Femur (tissue), 1 donor: ENCODE measurements at regions not wholly inside any gene's neighbourhood (a gene's known extent, or its start where the extent isn't known, plus 50 kb on each side); places are given as distances from the start of the nearest gene placed in this dataset.
"Not testable (repeated sequence)": the region's sequence is repeated elsewhere in the genome, so short reads cannot be mapped to it uniquely, and the experiment has no call there.

Experiments
- DNase-seq: peaks from one replicate; pipeline ENCODE4 v3.0.0-alpha.2; 2017

DNA sequence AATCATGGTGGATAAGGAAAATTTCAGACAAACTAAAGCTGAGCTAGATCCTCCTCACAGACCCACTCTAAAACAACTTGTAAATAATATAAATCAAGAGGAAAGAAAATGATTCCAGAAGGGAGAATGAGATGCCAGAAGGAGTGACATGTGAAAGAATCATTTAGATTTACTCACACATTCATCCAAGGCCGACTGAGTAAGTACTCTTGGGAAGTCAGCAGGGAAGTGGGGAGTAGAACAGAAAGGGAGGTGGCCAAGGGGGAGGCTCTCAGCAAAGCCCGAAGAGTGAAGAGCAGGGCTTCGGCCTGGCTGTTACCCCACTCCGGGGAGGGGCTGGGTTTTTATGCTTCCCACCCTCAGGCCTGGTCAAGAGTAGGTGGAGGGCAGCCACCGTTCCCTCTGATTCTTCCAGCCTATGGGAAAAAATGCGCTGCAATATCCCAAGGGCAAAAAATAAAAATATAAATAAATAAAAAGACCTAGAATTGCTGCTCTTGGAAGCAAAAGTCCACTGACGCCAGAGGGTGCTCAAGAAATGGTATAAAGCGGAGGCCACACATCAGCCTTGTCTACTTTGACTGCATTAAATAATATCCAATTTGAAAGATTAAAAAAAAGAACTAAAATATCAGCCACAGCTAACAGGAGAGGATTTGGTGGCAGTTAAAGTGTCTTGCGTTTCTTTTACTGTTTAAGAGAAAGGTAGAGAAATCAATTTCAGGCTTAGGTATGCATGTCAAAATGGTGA, 110.2 kb upstream of the COL5A1 start:
- no peak for DNase-seq

DNA sequence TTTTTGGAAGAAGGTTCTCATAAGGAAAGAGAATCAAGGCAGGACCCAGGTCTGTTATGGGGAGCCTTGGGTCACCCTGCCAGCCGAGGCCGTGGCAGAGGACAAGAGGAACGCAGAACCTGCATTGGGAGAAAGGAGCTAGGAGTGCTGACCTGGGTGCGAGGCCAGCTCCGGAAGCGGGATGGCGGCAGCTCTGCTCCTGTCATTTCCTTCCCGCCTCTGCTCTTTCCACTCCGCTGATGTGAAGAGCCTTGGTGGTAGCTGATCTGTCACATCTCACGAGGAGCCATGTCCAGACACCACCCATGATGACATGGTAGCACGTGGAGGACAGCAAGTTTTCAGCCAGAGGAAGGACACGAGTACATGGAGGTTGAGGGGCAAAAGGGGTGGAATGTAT, 109.5 kb upstream of the COL5A1 start:
- DNase-seq = no peak

DNA sequence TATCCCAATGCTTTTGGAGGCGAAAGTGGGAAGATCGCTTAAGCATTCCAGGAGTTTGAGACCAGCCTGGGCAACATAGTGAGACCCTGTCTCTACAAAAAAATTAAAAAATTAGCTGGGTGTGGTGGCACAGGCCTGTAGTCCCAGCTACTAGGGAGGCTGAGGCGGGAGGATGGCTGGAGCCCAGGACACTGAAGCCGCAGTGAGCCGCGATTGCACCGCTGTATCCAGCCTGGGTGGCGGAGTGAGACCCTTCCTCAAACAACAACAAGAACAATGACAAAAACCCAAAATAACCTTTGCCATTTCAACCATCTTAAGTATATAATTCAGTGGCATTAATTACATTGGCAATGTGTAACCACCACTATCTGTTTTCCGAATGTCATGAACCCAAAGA, 108.9 kb upstream of the COL5A1 start:
- not testable (repeated sequence) for DNase-seq

DNA sequence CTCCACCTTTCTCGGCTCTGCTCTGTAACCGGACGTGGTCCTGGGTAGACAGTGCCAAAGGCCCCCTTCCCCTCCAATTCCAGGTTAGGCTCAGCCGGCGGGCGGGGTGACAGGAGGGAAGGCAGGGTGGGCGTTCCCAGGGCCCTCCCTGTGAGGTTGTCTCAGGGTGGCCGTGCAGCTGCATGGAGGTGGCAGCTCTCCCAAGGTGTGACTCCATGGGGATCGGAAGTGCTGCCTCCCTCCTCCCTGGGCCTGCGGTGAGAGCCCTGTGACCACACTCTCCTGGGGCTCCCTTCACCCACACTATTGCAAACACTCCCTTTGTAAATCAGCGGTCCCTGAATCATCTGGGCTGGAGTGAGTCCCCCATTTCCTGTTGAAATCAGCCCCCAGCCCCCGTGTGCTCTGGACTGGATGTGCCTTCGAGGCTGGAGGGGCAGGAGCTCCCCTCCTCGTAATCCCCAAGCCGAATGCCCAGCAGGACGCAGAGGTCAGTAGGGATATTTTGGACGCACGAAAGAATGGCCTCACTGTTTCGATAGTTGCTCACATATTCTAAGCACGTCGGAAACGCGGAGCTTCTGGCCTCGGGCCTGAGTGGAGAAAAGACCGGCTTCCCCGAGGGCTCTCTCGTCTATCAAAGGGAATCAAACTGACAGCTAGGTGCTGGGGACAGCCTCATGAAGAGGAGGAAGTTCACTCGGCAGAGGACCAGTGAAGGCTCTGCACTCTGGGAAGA, 107.6 kb upstream of the COL5A1 start:
- no peak for DNase-seq

DNA sequence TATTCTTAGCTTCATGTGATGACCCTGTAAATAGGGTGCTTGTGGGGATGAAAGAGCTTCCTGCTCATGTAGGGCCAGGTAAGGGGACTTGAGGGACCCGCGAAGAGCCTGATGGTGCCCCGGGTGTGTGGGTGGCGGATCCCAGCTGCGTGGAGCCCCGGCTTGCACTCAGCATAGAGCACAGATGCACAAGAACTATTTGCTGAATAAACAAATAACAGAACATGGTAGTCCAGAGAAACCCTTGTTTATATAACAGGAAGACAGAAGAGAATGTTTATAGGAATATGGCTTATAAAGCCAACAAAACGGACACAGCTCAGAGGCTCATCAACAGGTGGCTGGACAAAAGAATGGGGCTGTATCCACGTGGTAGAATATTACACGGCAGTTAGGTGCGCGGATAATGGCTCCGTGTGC, 106.9 kb upstream of the COL5A1 start:
- no peak for DNase-seq

DNA sequence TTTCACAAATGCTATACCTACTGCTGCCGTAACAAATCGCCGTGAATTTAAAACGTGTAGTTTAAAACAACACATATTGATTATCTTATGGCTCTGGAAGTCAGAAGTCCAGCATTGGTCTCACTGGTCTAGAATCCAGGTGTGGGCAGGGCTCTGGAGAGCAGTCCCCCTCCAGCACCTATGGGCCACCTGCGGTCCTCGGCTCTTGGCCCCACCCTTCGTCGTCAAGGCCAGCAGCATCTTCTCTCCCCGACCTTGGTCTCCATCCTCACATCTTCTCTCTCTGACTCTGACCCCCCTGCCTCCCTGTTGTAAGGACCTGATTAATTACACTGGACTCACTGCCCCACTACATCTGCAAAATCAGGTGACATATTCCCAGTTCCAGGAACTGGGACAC, 106.4 kb upstream of the COL5A1 start:
- DNase-seq = no peak

DNA sequence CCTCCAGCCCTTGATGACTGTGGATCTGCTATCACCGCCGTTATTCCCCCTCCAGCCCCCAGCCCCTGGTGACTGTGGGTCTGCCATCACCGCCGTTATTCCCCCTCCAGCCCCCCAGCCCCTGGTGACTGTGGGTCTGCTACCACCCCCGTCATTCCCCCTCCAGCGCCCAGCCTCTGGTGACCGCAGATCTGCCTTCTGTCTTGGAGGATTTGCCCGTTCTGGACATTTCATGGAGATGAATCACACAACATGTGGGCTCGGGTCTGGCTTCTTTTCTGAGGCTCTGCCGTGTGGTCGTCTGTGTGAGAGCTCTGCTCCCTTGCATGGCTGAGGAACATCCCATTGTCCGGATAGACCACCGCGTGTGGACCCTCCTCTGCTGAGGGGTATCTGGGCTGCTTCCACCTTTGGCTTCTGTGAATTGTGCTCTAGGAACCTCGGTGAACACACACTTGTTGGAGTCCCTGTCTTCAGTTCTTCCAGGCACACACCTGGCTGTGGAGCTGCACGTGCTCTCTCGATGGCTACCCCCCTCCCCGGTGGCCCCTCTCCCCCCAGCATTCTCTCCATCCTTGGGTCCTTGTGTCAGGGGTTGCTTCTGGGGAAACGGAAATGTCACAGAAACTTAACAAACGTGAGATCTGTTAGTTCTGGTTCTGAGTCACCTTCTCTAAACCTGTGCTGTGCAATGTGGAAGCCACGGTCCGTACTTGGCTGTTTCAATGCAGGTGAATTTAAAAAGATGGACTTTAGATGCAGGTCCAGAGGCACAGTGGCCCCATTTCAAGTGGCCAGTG, 105.3 kb upstream of the COL5A1 start:
- DNase-seq = peak; percentile 65

DNA sequence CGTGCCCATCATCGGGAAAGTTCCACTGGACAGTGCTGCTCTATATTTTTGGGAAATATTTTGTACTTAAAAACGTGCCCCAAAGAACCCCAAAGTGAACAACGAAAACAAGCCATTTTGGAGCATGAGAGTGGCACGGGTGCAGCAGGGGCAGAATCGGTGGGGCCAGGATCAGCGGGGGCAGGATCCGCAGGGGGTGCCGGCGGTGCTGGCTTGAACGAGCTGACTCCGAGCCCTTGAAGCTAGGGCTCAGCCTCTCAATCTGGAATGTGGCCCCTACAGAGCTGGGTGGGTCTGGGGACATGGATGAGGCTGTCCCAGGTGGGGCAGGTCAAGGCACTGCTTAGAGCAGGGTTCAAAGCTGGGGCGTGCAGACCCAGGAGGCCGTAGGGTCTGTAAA, 104.7 kb upstream of the COL5A1 start:
- DNase-seq = no peak

DNA sequence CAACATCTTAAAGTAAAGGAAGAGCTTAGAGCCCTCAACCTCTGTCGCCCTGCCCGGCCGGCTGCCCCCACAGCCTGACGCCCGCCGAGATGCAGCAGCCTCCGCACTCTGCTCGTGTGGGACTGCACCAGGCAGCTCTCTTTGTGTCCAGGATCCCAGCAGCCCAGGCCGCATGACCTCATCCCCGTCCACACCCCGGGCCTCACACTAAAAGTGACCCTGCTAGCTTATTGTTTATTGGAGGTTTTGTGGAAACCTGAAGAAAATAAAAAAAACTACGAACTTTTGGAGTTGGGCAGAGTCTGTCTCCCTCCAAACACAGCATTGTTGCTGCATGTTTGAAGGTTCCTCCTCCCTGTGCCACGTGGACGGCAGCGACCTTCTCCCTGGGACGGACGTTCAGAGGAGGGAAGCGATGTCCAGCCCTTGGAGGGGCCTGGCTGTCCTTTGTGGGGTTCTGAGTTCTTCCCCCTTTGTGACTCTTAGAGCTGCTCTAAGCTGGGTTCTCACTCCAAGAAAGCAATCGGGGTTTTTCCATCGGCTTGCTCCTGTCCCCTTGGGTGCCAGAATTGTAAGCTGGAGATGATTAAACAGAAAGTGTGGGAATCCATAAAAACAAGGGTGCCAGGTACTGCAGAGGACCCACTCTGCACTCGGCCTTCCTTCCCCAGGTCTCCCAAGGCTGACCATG, 103.5 kb upstream of the COL5A1 start:
- peak; percentile 84 for DNase-seq

DNA sequence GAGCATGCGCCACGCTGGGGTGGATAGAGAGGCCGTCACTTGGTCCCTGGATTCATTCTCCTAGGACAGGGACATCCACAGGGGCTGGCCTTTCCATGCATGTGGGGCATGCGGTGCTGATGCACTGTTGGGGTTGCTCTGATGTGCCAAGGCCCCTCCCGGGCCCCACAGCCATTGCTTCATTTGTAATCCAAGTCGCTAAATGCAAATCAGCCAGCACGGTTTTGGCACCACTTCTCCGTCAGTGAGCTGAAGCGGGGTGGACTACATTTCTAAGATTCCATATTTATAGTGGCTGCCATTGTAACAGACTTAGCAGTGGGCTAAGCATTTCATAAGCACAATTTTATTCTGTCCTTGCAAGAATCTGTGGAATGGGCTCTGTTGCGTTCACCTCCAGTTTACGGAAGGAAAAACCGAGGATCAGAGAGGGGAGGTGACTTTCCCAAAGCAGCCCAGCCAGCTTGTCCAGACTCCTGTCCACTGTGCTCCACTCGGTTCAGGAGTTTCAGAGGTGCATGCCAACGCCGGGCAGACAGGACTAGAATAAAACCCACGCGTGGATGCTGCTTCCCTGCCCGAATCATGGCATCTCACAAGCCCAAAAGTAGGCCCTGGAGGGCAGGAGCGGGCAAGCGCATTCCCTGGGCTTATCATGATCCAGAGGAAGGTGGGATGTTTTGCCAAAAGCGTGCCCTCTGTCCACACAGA, 102.6 kb upstream of the COL5A1 start:
- DNase-seq = peak; percentile 77

DNA sequence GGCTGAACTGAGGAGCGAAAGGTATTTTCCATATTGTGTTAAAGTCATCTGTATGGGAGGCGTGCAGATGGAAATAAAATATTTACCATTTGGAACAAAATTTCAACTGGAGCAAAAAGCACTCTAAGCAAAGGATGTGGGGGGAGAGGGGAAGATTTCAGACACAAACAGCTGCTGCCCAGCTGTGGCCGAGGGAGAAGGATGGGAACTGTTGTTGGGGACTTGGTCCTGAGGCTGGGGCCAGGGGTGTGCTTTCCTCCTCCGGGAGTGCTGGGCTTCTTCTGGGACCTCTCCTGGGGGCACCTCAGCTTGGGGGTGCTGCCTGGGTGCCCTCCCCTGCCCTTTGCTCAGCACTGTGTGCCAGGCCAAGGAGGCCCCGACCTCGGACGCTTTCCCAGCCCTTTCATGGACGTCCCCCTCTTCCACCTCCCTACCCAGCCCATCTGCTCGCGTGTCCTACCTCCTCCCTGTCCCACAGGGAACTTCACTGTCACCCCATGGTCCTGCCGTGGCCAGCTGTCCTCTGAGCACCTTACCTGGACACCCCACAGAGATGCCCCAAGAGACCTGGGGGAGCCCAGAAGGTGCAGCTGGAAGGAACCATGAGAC, 101.9 kb upstream of the COL5A1 start:
- DNase-seq = peak; percentile 82

DNA sequence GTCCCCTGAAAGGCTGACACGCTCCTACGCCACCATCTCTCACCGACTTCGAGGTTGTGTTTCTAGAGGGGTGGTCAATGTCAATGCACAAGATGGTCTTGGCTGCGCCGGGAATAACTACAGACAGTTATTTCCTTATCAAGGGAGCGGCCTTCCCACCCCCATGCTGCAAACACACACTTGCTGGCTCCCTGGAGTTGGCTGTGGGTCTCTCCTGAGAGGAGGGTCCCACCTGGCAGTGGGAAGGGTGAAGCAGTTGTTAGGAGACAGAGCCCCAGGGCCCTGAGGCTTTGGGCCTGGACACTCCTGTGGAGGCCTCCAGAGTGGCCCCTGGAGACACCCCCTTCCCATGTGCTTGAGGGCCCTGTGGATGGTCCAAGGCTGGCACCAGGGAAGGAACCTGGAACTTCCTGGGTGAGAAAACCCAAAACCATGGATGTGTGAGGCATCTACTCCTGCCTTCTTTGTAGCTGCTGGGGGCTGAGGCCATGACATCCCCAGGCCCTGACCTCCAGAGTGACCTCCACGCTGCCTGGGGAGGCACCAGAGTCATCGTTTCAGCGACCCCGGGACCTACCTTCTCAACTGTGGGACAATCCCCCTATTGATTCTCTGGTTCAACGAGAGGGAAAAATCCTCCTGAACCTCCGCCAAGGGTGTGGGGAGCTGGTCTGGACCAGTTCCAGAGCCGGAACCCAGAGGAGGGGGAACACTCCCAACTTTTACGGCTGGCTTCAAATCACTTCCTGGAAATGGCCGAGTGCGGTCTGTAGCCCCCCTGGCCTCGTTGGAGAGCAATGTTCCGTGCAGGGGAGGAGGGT, 101.1 kb upstream of the COL5A1 start:
- DNase-seq = peak; percentile 83

DNA sequence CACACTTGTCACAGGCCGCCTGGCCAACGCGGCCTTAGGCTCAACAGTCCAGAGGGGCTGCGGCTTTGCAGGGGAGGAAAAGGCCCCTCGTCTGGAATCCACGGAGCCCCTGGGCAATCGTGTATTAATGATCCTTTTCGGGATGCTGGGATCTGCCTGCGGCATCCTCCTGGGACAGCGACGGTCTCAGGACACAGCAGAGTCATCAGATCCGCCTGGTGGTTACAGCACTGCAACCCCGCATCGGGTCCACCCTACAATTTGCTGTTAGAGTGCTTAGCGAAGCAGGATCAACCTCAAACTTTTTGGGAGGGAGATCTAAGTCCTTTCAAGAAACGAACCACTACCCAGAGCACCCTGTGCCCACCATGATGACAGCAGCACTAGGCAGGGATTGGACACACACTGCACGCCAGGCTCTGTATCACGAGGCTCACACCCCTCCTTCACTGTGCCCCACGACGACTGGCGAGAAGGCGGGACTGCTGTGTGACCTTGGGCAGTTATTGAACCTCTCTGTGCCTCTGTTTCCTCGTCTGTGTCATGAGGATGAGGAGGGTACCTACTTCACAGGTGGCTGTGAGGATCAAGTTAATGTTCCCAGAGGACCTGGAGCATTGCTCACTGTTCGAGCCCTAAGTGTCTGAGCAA, 100.4 kb upstream of the COL5A1 start:
- peak; percentile 43 for DNase-seq

DNA sequence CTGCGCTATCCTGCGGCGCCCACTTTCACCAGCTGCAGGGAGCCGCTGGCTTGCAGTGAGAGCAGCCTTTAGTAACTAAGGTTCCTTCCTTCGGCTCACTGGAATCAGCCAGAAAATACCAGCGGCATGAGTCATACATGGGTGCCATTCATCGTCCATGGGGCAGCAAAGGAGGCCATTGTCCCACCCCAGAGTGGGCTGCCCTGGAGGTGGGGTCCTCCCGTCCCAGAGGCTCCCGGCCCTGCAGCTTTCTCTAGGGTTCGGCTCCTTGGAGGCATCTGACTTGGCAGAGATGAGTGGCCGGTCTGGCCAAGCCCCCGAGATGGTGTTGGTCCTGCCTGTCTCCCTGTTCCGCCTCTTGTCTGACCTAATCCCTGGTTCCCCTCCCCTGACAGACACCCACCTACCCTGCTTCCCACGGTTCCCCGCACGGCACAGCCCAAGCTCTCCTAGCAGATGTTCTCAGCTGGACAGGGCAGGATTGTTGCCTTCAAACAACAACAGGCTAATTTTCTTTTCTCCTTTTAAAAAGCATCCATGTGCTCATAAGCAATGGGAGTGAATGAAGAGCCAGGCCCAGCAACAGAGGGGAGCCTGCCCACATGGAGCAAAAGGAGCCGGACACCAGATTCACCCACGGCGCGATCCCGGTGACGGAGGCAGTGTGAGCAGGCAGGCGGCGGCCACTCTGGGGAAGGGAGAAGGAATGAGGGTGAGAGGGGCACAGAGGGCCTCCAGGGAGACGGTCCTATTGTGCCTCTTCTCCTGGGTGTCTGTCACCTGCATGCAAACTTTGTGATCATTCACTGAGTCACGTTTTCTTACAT, 97.0 kb upstream of the COL5A1 start:
- DNase-seq = peak; percentile 73

DNA sequence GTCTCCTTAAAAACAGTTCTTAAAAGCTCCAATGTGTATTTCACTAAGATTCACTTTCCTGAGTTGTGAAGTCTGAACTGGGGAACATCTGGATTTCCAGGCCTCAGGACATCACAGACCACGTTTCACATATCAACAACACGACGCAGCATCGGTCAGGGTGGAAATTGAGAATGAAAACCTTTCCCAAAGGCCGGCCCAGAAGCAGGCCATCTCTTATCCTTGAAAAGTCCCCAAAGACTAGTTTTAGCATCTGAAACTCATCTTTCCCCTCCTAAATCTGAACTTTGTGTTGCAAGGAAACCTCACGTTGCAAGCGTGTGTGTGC, 96.4 kb upstream of the COL5A1 start:
- DNase-seq = peak; percentile 49

DNA sequence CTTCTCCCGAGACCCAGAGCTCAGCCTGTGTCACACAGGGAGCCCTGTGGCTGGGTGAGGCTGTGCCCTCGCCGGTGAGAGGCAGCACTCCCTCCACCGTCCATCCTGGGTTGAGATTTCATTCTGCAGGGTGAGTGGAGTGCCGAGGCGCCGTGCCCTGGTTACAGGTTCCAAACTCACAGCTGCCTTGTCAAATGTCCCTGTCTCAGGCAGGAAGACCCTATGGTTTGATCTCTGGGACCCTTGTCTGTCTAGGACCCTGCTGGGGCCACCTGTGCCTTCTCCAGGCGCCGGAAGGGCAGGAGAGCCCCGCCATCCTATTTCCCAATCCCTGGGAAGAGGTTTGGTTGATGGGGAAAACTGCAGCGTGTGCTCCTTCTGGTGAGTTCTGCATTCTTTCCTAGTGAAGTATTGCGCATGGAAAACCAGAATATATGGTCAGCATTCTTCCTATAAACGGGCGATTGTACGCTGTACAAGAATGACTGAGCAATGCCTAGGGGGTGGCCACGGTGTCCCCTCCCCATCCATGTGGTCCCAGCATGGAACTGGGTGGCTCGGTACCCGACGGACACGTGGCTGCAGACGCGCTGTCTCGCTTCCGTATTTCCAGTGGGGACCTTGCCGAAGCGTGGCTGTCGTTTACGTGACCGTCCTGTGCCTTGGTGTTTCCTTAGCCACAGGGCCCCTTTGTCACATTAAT, 95.9 kb upstream of the COL5A1 start:
- DNase-seq = peak; percentile 81

DNA sequence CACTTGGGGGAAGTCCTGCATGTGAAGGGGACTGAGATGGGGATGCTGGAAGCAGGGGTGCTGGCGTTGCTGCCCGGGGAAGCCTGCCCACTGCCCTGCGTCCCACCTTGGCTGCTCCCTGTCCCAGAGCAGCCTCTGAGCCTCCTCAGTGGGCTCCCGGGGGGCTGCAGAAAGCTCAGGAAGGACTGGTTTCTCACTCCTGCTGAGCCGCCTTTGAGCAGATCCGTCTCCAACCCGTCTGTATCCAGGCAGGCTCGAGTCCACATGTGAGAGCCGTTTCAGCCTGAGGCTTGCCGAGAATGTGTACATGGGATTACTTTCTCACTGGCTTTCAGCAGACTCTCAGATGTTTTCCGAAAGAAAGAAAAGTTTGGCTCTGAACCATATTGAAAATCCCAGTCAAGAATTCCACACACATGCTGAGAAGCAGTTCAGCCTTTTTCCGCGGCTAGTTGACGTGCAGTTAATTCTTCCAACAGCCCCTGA, 95.3 kb upstream of the COL5A1 start:
- DNase-seq = peak; percentile 91

DNA sequence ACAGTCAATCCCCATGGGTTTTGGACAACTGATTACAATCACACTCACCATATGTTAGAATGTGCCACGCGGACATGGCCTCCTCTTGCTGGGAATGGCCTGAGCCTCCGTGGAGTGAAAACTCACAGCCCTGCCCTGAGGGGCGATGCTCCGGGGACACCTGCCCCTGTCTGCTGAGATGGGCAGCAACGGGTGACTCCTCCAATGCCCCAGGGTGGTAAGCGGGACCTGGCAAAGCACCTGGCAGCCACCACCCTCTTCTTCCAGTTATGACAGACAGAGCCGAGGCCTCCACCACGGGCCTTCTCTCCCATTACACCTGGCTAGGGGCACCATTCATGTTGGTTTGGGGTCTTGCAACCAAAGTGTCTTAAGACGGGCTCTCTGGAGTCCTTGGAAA, 94.9 kb upstream of the COL5A1 start:
- no peak for DNase-seq
